LNCaP clone FGC (cell line): ENCODE measurements at regions not wholly inside any gene's neighbourhood (a gene's known extent, or its start where the extent isn't known, plus 50 kb on each side); places are given as distances from the start of the nearest gene placed in this dataset.
"Not testable (repeated sequence)": the region's sequence is repeated elsewhere in the genome, so short reads cannot be mapped to it uniquely, and the experiment has no call there.

Source experiments
- DNase-seq: peaks from one replicate; pipeline ENCODE4 v3.0.0-alpha.2; 2011; ENCODE audit warnings: low read depth
- H3K4me3 ChIP-seq: 2 replicates; pipeline ENCODE4 v1.5.1; 2011; ENCODE audit warnings: mild to moderate bottlenecking, low read depth, low read length, control low read depth
- CTCF ChIP-seq: IDR thresholded peaks from 2 replicates; pipeline ENCODE4 v1.5.1; 2012; ENCODE audit warnings: mild to moderate bottlenecking; ENCODE audit not compliant: control insufficient read depth, insufficient read depth; ENCODE audit errors: extremely low read depth

DNA sequence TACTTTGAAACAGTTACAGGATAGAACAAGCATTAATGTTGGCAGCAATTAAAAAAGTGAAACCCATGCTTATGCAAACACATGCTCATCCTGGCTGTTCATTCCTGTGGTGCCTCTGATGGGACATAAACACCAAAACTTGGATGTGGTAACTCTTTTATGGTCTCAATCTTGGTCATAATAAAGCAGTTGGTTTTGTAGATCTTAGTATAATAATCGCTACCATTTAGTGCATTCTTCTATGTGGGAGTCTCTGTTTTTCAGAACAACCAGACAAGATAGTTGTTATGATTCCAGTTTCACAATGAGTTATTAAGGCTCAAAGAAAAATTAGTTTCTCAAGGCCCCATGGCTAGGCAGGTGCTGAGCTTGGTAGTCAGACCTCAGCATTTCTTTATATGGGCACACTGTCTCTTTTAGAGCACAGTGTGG is 184.0 kb downstream of the UTRN start:
- TF ChIP-seq CTCF = no peak
- H3K4me3 ChIP-seq = no peak overlapping the region
- no peak for DNase-seq

GRCh38 chr6:144470201-144470600 is 185.1 kb downstream of the UTRN start:
- DNase-seq, H3K4me3 ChIP-seq: not testable (repeated sequence)

GRCh38 chr6:144471986-144472385 is 186.9 kb downstream of the UTRN start:
- no peak for DNase-seq
- no peak for TF ChIP-seq CTCF
- H3K4me3 ChIP-seq = no peak overlapping the region

- no peak overlapping the region for H3K4me3 ChIP-seq
- no peak for DNase-seq
- TF ChIP-seq CTCF = no peak
Observed at GRCh38 chr6:144474290-144474689, 189.2 kb downstream of the UTRN start.

DNA sequence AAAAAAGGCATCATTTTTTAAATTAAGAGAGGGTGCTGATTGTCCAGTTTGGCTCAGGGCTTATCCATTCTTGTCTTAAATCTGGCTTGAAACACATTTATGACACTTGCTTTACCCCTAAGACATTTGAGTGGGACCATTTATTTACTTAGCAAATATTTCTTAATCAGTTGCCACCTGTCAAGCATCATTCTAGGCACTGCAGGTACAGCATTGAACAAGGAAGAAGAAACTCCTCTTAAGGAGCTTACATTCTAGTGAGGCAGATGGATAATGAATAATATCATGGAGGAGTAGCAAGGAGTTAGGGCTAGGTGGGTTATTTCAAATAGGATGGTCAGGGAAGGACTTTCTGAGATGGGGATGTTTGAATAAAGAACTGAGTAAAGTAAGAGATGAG is 189.8 kb downstream of the UTRN start:
- no peak for TF ChIP-seq CTCF
- H3K4me3 ChIP-seq = no peak overlapping the region
- DNase-seq = no peak

DNA sequence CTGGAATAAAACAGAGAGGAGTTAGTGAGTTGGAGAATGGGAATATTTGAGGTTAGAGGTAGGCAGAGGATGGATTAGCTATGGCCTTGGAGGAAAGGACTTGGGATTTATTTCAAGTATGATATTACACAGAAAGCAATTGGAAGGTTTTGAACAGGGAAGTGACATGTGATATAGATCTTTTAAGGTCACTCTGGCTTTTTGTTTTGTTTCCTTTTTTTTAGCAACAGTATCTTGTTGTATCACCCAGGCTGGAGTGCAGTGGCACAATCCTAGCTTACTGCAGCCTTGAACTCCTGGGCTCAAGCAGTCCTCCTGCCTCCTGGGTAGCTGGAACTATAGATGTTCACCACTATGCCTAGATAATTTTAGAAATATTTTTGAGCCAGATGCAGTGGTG is 190.3 kb downstream of the UTRN start:
- H3K4me3 ChIP-seq = no peak overlapping the region
- TF ChIP-seq CTCF = no peak
- no peak for DNase-seq

- H3K4me3 ChIP-seq = no peak overlapping the region
Observed at GRCh38 chr6:144476286-144476685, 191.2 kb downstream of the UTRN start.

More at GRCh38 chr6:144476286-144476685, 191.2 kb downstream of the UTRN start:
- no peak for TF ChIP-seq CTCF
- DNase-seq = no peak
